HepG2 (cell line): ENCODE measurements at regions not wholly inside any gene's neighbourhood (a gene's known extent, or its start where the extent isn't known, plus 50 kb on each side); places are given as distances from the start of the nearest gene placed in this dataset.

ENCODE experiments used
- ATAC-seq: fragments of 200-7000 bp; cut with Tn5 transposase; 3 replicates; pipeline ENCODE4 v1.9.1; 2020; ENCODE audit warnings: mild to moderate bottlenecking, moderate library complexity
- BruUV-seq: library from RNA; stranded (reverse); fragments of 400-500 nt; replicated peaks from 2 replicates; lab custom pipeline; 2021; lab: Mats Ljungman, UMichigan
- CTCF ChIA-PET: fragments of 300-600 bp; formaldehyde crosslinking; extraction: SDS; loops from one replicate; lab custom pipeline; 2021; ENCODE audit warnings: low total read pairs, inconsistent platforms, low intra/inter-chr PET ratio; lab: Yijun Ruan, JAX
- POLR2A ChIA-PET: fragments of 350-600 bp; sonication (Branson Sonifier 250); formaldehyde crosslinking; loops from one replicate; lab custom pipeline; 2020; ENCODE audit warnings: antibody characterized with exemption, inconsistent platforms; lab: Yijun Ruan, JAX
- DNase-seq: peaks from one replicate; pipeline ENCODE4 v3.0.0-alpha.2; 2015; ENCODE audit warnings: low spot score
- FAIRE-seq: peaks from 3 replicates; lab custom pipeline; 2011; peaks lifted over from hg19 to GRCh38; lab: Jason Lieb, UNC
- H2AFZ ChIP-seq: one replicate; pipeline ENCODE4 v1.6.1; 2011; ENCODE audit warnings: low read length, inconsistent platforms
- H3K27ac ChIP-seq: fragments of 300-600 bp; 3 replicates; pipeline ENCODE4 v1.8.0; 2011; ENCODE audit warnings: mixed run types, mild to moderate bottlenecking, mixed read lengths, low read length, inconsistent platforms; ENCODE audit not compliant: insufficient read depth; ENCODE audit errors: extremely low read length
- H3K27me3 ChIP-seq, 2 experiments: fragments of 200-600 bp in 1 of 2; 2 replicates in 1 of 2; 3 replicates in 1 of 2; pipeline versions ENCODE4 v1.6.0 to v1.8.0; 2011; ENCODE audit warnings: low read length in 2 of 2, mild to moderate bottlenecking in 2 of 2, moderate library complexity in 2 of 2, inconsistent platforms in 1 of 2; ENCODE audit not compliant: insufficient read depth in 2 of 2, control insufficient read depth in 1 of 2
- H3K36me3 ChIP-seq, 2 experiments: fragments of 200-600 bp in 1 of 2; replicated peaks in 1 of 2; 2 replicates in 1 of 2; 3 replicates in 1 of 2; pipeline versions ENCODE4 v1.5.1 to v1.8.0; 2011; ENCODE audit warnings: low read length in 2 of 2, inconsistent platforms in 1 of 2; ENCODE audit not compliant: insufficient read depth in 2 of 2, control insufficient read depth in 1 of 2
- H3K4me1 ChIP-seq: 2 replicates; pipeline ENCODE4 v1.5.1; 2012; ENCODE audit warnings: low read length, inconsistent platforms; ENCODE audit not compliant: insufficient read depth
- H3K4me2 ChIP-seq: 2 replicates; pipeline ENCODE4 v1.6.0; 2011; ENCODE audit warnings: low read depth, low read length, inconsistent platforms
- H3K4me3 ChIP-seq, 3 experiments: fragments of 200-600 bp in 1 of 3; sonication (generic), shearing (Covaris generic) in 1 of 3; replicated peaks in 1 of 3; 2 replicates each; pipeline ENCODE4 v1.5.1; 2011 to 2016; ENCODE audit warnings: low read length in 3 of 3, inconsistent platforms in 2 of 3, low read depth in 2 of 3, mild to moderate bottlenecking in 2 of 3, control low read depth in 1 of 3, mixed read lengths in 1 of 3; ENCODE audit not compliant: insufficient read depth in 1 of 3
- H3K79me2 ChIP-seq: one replicate; pipeline ENCODE4 v1.6.1; 2011; ENCODE audit warnings: low read length, inconsistent platforms; ENCODE audit not compliant: insufficient read depth
- H3K9ac ChIP-seq: 2 replicates; pipeline ENCODE4 v1.6.0; 2011; ENCODE audit warnings: mild to moderate bottlenecking, low read depth, low read length, inconsistent platforms; ENCODE audit not compliant: insufficient read depth
- H3K9me3 ChIP-seq: 2 replicates; pipeline ENCODE4 v1.5.1; 2012; ENCODE audit warnings: mild to moderate bottlenecking, low read length
- H4K20me1 ChIP-seq: 2 replicates; pipeline ENCODE4 v1.6.0; 2011; ENCODE audit warnings: inconsistent platforms, mild to moderate bottlenecking, low read length, moderate library complexity; ENCODE audit not compliant: insufficient read depth
- CBX2 ChIP-seq, 2 experiments: fragments of 200-600 bp in 1 of 2; sonication (generic); formaldehyde crosslinking in 1 of 2; IDR thresholded peaks; 2 replicates each; pipeline versions ENCODE4 v1.7.0 to v1.8.1; 2018 to 2022; ENCODE audit warnings: low read depth in 2 of 2, low read length in 1 of 2, mild to moderate bottlenecking in 1 of 2, missing genetic modification reagents in 1 of 2
- CEBPB ChIP-seq: IDR thresholded peaks from 2 replicates; pipeline ENCODE4 v1.6.1; 2011; ENCODE audit warnings: low read depth, low read length, improper control_type of control experiment, borderline replicate concordance
- CEBPG ChIP-seq: IDR thresholded peaks from 2 replicates; pipeline ENCODE4 v1.6.1; 2016
- IKZF4 ChIP-seq: sonication (generic); formaldehyde crosslinking; IDR thresholded peaks from 2 replicates; pipeline ENCODE4 v1.5.1; 2020; ENCODE audit warnings: borderline replicate concordance, mild to moderate bottlenecking, low read depth, missing genetic modification reagents; ENCODE audit errors: not compliant biosample characterization
- MZF1 ChIP-seq: sonication (generic); formaldehyde crosslinking; IDR thresholded peaks from 2 replicates; pipeline ENCODE4 v1.8.1; 2023; ENCODE audit warnings: mild to moderate bottlenecking, missing genetic modification reagents, borderline replicate concordance
- NFATC3 ChIP-seq: sonication (generic); formaldehyde crosslinking; IDR thresholded peaks from 2 replicates; pipeline ENCODE4 v1.5.1; 2020; ENCODE audit warnings: mild to moderate bottlenecking, missing genetic modification reagents
- TARDBP ChIP-seq: sonication (generic); formaldehyde crosslinking; IDR thresholded peaks from 2 replicates; pipeline ENCODE4 v1.8.0; 2022; ENCODE audit warnings: mild to moderate bottlenecking, missing genetic modification reagents
- TEAD3 ChIP-seq: optimal IDR thresholded peaks from 2 replicates; pipeline ENCODE3; 2016; ENCODE audit warnings: borderline replicate concordance
- TRIM24 ChIP-seq: sonication (generic); formaldehyde crosslinking; IDR thresholded peaks from 2 replicates; pipeline ENCODE4 v1.8.0; 2022; ENCODE audit warnings: mild to moderate bottlenecking, missing genetic modification reagents
- ZNF703 ChIP-seq: sonication (generic); formaldehyde crosslinking; IDR thresholded peaks from 2 replicates; pipeline ENCODE4 v1.5.1; 2020; ENCODE audit warnings: missing genetic modification reagents, mild to moderate bottlenecking, moderate library complexity, borderline replicate concordance
- WGBS: methylation state at CpG from one replicate; pipeline ENCODE4 v1.1.6; 2017; ENCODE audit warnings: low lambda C conversion rate; 5-methylcytosine and 5-hydroxymethylcytosine counted together
- in situ Hi-C: cut with HindIII; loops from 2 replicates; pipeline ENCODE4 v1.10.0; 2017; ENCODE audit warnings: low pct_unique_long_range_greater_than_20kb; ENCODE audit not compliant: extremely low pct_ligation_motif_present
- intact Hi-C: fragments of 100-400 bp; cut with micrococcal nuclease; formaldehyde crosslinking; loops from one replicate; pipeline ENCODE4 v1.10.0; 2022; ENCODE audit not compliant: unreplicated experiment
- TF ChIP-seq, protein P1 (sequence below): IDR thresholded peaks from 2 replicates; pipeline ENCODE4 v1.6.1; 2016; ENCODE audit warnings: missing genetic modification reagents, missing compliant biosample characterization
- TF ChIP-seq, protein P2 (sequence below): sonication (generic); formaldehyde crosslinking; IDR thresholded peaks from 2 replicates; pipeline ENCODE4 v1.8.1; 2023; ENCODE audit warnings: mild to moderate bottlenecking, missing genetic modification reagents, borderline replicate concordance

DNA sequence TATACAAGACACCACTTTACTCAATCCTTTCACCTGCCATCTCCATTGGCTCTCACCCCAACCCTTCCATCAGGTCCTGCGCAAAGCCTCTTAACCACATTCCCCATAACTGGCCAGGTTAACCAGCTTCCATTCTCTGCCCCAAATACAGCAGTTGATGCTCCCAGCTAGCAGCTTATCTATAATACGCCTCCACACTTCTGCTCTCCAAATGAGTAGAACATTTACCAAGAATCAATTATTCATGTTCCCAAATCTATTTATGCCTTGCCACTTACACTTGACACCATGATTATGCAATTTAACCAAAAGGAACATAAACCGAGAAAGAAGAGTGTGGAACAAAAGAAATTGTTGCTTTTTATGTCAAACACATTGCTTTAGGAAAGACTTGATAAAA lies 103.7 kb upstream of the TPM1 start:
- no peaks in the 10 kb centered on the region for H3K36me3 ChIP-seq
- no peaks in the 10 kb centered on the region for H4K20me1 ChIP-seq
- ATAC-seq (no peak), FAIRE-seq (no peak), DNase-seq (no peak)
- H3K9ac ChIP-seq = no peak overlapping the region
- ChIA-PET POLR2A (no interaction called here), CTCF (no interaction called here)
- H3K79me2 ChIP-seq = no peaks in the 10 kb centered on the region
- no peak overlapping the region for H3K27ac ChIP-seq
- peaks cover 0 to 15% of the 10 kb centered on the region in 2 experiments; a peak in 1 of 5 replicates for H3K27me3 ChIP-seq
- WGBS = 56% methylated on average over 3 of the region's 3 CpGs
- no TSS peak for BruUV-seq
- no peak overlapping the region for H2AFZ ChIP-seq
- H3K4me3 ChIP-seq = no peak overlapping the region
- no peak overlapping the region for H3K4me2 ChIP-seq
- peaks cover 29% of the 10 kb centered on the region for H3K4me1 ChIP-seq
- no peak for TF ChIP-seq NFATC3 (CRISPR knock-in tag)
- no peak for TF ChIP-seq TEAD3 (CRISPR knock-in tag)
- intact Hi-C loops (no loop called here), in situ Hi-C loops (no loop called here)
- no peaks in the 10 kb centered on the region for H3K9me3 ChIP-seq

GRCh38 chr15:62940093-62940754 lies 102.3 kb upstream of the TPM1 start:
- intact Hi-C loops (no loop called here), in situ Hi-C loops (no loop called here)
- ChIA-PET CTCF (no interaction called here), POLR2A (no interaction called here)
- no peaks in the 10 kb centered on the region for H3K36me3 ChIP-seq
- no peak for DNase-seq
- H3K79me2 ChIP-seq = no peaks in the 10 kb centered on the region
- no peak overlapping the region for H3K9ac ChIP-seq
- peak; percentile 47 for ATAC-seq
- H3K27me3 ChIP-seq = peaks cover 0 to 15% of the 10 kb centered on the region in 2 experiments; a peak in 1 of 5 replicates
- 40% methylated on average over 3 of the region's 4 CpGs for WGBS
- no peaks in the 10 kb centered on the region for H4K20me1 ChIP-seq
- H3K4me2 ChIP-seq = peak overlapping the region; percentile 15; the same call in 1 of the 2 replicates
- no peaks in the 10 kb centered on the region for H3K9me3 ChIP-seq
- no peak for TF ChIP-seq TARDBP (CRISPR knock-in tag)
- no peak for TF ChIP-seq ZNF703 (CRISPR knock-in tag)
- TF ChIP-seq MZF1 (CRISPR knock-in tag) = no peak
- TF ChIP-seq CEBPB = peak; percentile 73; the same call in 1 of the 2 replicates
- TF ChIP-seq, protein P1, sequence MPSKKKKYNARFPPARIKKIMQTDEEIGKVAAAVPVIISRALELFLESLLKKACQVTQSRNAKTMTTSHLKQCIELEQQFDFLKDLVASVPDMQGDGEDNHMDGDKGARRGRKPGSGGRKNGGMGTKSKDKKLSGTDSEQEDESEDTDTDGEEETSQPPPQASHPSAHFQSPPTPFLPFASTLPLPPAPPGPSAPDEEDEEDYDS (CRISPR knock-in tag) = no peak
- TF ChIP-seq IKZF4 (CRISPR knock-in tag) = no peak
- TF ChIP-seq CBX2 (IDR thresholded peaks at IDR 0.05; ENCODE audit: low read depth, low read length) = no peak
- no peak for TF ChIP-seq CBX2 (CRISPR knock-in tag; IDR thresholded peaks at IDR 0.05; ENCODE audit: low read depth)
- peak; percentile 52 for TF ChIP-seq CEBPG
- TF ChIP-seq TRIM24 (CRISPR knock-in tag) = 0 out of 2 replicates have a peak, but pooled peaks have one; percentile 9
- TF ChIP-seq, protein P2, sequence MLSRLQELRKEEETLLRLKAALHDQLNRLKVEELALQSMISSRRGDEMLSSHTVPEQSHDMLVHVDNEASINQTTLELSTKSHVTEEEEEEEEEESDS (CRISPR knock-in tag) = no peak
- no peak overlapping the region for H3K4me3 ChIP-seq
- peaks cover 23% of the 10 kb centered on the region for H3K4me1 ChIP-seq
- no peak overlapping the region for H2AFZ ChIP-seq
- FAIRE-seq = no peak
- no peak overlapping the region for H3K27ac ChIP-seq
- no TSS peak for BruUV-seq
